HEK293 (cell line): ENCODE measurements at regions not wholly inside any gene's neighbourhood (a gene's known extent, or its start where the extent isn't known, plus 50 kb on each side); places are given as distances from the start of the nearest gene placed in this dataset.
"Not testable (repeated sequence)": the region's sequence is repeated elsewhere in the genome, so short reads cannot be mapped to it uniquely, and the experiment has no call there.

ENCODE experiments used
- CTCF ChIA-PET: fragments of 350-600 bp; formaldehyde crosslinking; extraction: SDS; loops from one replicate; lab custom pipeline; 2021; ENCODE audit warnings: antibody characterized with exemption; lab: Yijun Ruan, JAX
- POLR2A ChIA-PET: fragments of 300-600 bp; formaldehyde crosslinking; extraction: SDS; loops from one replicate; lab custom pipeline; 2020; ENCODE audit warnings: antibody characterized with exemption, inconsistent platforms; lab: Yijun Ruan, JAX
- H3K27ac ChIP-seq: fragments of 200-500 bp; sonication (Bioruptor generic); 2 replicates; pipeline ENCODE4 v1.5.1; 2014; ENCODE audit warnings: low read depth, low read length, control low read depth, inconsistent platforms; ENCODE audit errors: extremely low read depth
- H3K36me3 ChIP-seq, 2 experiments: fragments of 200-500 bp in 1 of 2; sonication (Bioruptor generic) in 1 of 2; 1 replicate in 1 of 2; 2 replicates in 1 of 2; pipeline ENCODE4 v1.5.1; 2014 to 2017; ENCODE audit warnings: inconsistent platforms in 2 of 2, low read length in 2 of 2; ENCODE audit not compliant: control insufficient read depth in 2 of 2, insufficient read depth in 1 of 2
- H3K4me1 ChIP-seq: fragments of 200-500 bp; sonication (Bioruptor generic); 2 replicates; pipeline ENCODE4 v1.5.1; 2014; ENCODE audit warnings: mild to moderate bottlenecking, low read length, inconsistent platforms; ENCODE audit not compliant: control insufficient read depth, insufficient read depth
- H3K4me3 ChIP-seq: 2 replicates; pipeline ENCODE4 v1.5.1; 2011; ENCODE audit warnings: low read depth, mild to moderate bottlenecking, control low read depth, low read length, moderate library complexity
- H3K9me3 ChIP-seq: fragments of 200-500 bp; sonication (Bioruptor generic); 2 replicates; pipeline ENCODE4 v1.5.1; 2014; ENCODE audit warnings: low read depth, low read length, inconsistent platforms; ENCODE audit not compliant: control insufficient read depth, insufficient read depth
- GLI2 ChIP-seq: fragments of 450-650 bp; formaldehyde crosslinking; IDR thresholded peaks from 2 replicates; pipeline ENCODE4; 2017; ENCODE audit warnings: missing biosample characterization, missing genetic modification characterization, low read depth, borderline replicate concordance
- GLIS2 ChIP-seq: fragments of 450-650 bp; formaldehyde crosslinking; IDR thresholded peaks from 2 replicates; pipeline ENCODE4 v1.5.1; 2016; ENCODE audit warnings: missing biosample characterization, missing genetic modification characterization
- MYNN ChIP-seq: fragments of 450-650 bp; formaldehyde crosslinking; IDR thresholded peaks from 2 replicates; pipeline ENCODE4 v1.5.1; 2016; ENCODE audit warnings: missing biosample characterization, missing genetic modification characterization, borderline replicate concordance
- MZF1 ChIP-seq: fragments of 450-650 bp; formaldehyde crosslinking; IDR thresholded peaks from 2 replicates; pipeline ENCODE4 v1.5.1; 2017; ENCODE audit warnings: missing biosample characterization, missing genetic modification characterization, borderline replicate concordance
- OSR2 ChIP-seq: fragments of 450-650 bp; formaldehyde crosslinking; IDR thresholded peaks from 2 replicates; pipeline ENCODE4 v1.5.1; 2016; ENCODE audit warnings: missing biosample characterization, missing genetic modification characterization
- ZBTB8A ChIP-seq: fragments of 450-650 bp; formaldehyde crosslinking; IDR thresholded peaks from 2 replicates; pipeline ENCODE4 v1.5.1; 2016; ENCODE audit warnings: missing biosample characterization, missing genetic modification characterization
- ZIC2 ChIP-seq: fragments of 450-650 bp; formaldehyde crosslinking; IDR thresholded peaks from 2 replicates; pipeline ENCODE4 v1.5.1; 2016; ENCODE audit warnings: missing biosample characterization, missing genetic modification characterization
- ZNF214 ChIP-seq: fragments of 450-650 bp; formaldehyde crosslinking; IDR thresholded peaks from 2 replicates; pipeline ENCODE4 v1.5.1; 2017; ENCODE audit warnings: missing biosample characterization, mild to moderate bottlenecking, missing genetic modification characterization, borderline replicate concordance
- ZNF239 ChIP-seq: fragments of 450-650 bp; formaldehyde crosslinking; IDR thresholded peaks from 2 replicates; pipeline ENCODE4 v1.5.1; 2016; ENCODE audit warnings: missing biosample characterization, missing genetic modification characterization
- ZNF549 ChIP-seq: fragments of 450-650 bp; IDR thresholded peaks from 2 replicates; pipeline ENCODE4 v1.5.1; 2018; ENCODE audit warnings: missing biosample characterization, missing genetic modification characterization, mild to moderate bottlenecking, inconsistent platforms, moderate library complexity
- ZNF624 ChIP-seq: fragments of 450-650 bp; formaldehyde crosslinking; IDR thresholded peaks from 2 replicates; pipeline ENCODE4 v1.5.1; 2017; ENCODE audit warnings: missing biosample characterization, missing genetic modification characterization
- ZNF747 ChIP-seq: fragments of 450-650 bp; formaldehyde crosslinking; IDR thresholded peaks from 2 replicates; pipeline ENCODE4 v1.5.1; 2016; ENCODE audit warnings: missing biosample characterization, missing genetic modification characterization
- TF ChIP-seq, protein P1 (sequence below): fragments of 450-650 bp; formaldehyde crosslinking; IDR thresholded peaks from 2 replicates; pipeline ENCODE4 v1.5.1; 2017; ENCODE audit warnings: missing biosample characterization, missing genetic modification characterization
- TF ChIP-seq, protein P2 (sequence below): fragments of 450-650 bp; formaldehyde crosslinking; IDR thresholded peaks from 2 replicates; pipeline ENCODE4 v1.5.1; 2017; ENCODE audit warnings: missing biosample characterization, mild to moderate bottlenecking, missing genetic modification characterization, moderate library complexity

DNA sequence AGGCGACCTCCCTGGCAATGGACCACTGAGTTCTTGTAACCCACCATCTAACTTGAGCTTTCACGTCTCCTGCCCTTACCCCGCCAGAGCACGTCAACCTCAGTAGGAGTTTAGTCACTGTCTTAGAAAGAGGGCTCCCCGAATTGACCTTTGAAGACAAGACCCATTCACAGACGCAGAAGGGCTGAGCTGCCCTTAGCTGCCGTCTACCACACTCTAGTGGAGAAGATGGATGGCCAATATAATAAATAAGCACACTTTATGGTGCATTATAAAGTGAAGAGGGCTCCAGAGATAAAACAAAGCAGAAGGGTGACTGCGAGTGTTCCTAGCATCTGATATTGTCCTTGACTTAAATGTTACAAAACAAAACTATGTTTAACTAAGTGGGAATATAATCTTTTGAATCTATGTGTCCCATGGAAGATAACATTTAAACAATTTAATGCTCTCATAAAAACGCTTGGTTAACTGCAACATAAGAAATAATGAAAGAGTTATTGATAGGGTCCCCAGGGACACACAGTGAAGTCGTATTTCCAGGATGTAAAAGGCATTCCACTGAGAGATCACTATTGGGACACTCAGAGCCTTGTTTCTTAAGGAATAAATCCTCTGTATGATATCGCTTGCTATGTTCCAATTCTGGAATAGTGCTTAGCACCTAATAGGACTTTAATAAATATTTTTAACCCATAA is 261.1 kb downstream of the THBS2 start:
- TF ChIP-seq MYNN (tag by site-specific recombination) (no peak), OSR2 (tag by site-specific recombination) (0 out of 2 replicates have a peak, but pooled peaks have one; percentile 21)
- TF ChIP-seq, protein P1, sequence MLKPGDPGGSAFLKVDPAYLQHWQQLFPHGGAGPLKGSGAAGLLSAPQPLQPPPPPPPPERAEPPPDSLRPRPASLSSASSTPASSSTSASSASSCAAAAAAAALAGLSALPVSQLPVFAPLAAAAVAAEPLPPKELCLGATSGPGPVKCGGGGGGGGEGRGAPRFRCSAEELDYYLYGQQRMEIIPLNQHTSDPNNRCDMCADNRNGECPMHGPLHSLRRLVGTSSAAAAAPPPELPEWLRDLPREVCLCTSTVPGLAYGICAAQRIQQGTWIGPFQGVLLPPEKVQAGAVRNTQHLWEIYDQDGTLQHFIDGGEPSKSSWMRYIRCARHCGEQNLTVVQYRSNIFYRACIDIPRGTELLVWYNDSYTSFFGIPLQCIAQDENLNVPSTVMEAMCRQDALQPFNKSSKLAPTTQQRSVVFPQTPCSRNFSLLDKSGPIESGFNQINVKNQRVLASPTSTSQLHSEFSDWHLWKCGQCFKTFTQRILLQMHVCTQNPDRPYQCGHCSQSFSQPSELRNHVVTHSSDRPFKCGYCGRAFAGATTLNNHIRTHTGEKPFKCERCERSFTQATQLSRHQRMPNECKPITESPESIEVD (tag by site-specific recombination): 0 out of 2 replicates have a peak, but pooled peaks have one; percentile 28
- CTCF ChIA-PET: interaction anchor here (0.6 kb wide), 3 partner anchors 104 to 710 kb away, joined by 3 to 4 read pairs (median 3); no protein-coding TSS in a partner anchor

DNA sequence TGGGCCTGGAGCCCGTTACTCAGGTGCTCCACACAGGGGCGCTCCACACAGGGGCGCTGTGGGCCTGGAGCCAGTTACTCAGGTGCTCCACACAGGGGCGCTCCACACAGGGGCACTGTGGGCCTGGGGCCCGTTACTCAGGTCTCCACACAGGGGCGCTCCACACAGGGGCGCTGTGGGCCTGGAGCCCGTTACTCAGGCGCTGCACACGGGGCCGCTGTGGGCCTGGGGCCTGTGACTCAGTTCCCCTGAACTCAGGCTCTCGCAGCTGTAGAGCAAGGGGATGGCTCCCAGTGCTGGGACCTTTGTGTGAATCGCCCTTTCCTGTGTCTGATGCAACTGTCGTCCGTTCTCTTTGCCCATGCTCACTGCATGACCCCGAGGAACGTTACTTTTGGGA is 262.0 kb downstream of the THBS2 start:
- CTCF ChIA-PET, H3K27ac ChIP-seq, H3K4me1 ChIP-seq, POLR2A ChIA-PET, H3K4me3 ChIP-seq, H3K9me3 ChIP-seq, H3K36me3 ChIP-seq: not testable (repeated sequence)

More for the DNA sequence above, 261.1 kb downstream of the THBS2 start:
- H3K9me3 ChIP-seq: no peaks in the 10 kb centered on the region
- POLR2A ChIA-PET: no interaction called here
- no peaks in the 10 kb centered on the region for H3K36me3 ChIP-seq
- 0 out of 2 replicates have a peak, but pooled peaks cover 3% of the 10 kb centered on the region for H3K4me1 ChIP-seq
- H3K4me3 ChIP-seq: no peak overlapping the region
- H3K27ac ChIP-seq: no peak overlapping the region

DNA sequence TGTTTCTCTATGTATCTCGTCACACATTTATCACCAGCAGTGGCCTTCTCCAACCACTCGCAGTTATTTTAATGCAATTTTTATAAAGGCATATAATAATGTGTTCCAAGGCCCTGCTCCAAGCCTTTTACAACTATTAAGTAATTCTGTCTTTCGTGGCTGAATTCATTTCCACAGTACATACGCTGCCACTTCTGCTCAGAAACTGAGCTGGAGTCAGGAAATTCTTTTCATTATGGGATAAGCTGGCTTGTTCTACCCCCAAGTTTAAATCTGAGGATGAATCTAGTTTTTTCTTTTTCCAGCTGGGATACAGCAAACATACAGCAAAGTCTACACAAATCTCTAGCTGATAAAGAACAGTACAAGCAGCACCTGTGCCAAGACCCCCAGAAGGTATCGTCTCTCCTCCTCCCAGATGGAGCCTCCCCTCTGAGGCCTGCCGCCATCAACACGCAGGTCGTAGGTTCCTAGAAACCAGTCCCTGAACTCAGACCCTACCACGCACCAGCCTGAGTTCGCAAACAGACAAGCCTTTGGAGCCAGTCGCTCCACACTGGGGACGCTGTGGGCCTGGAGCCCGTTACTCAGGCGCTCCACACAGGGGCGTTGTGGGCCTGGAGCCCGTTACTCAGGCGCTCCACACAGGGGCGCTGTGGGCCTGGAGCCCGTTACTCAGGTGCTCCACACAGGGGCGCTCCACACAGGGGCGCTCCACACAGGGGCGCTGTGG is 263.5 kb downstream of the THBS2 start:
- Histone ChIP-seq H3K9me3 (no peaks in the 10 kb centered on the region), H3K36me3 (no peaks in the 10 kb centered on the region), H3K4me1 (0 out of 2 replicates have a peak, but pooled peaks cover 3% of the 10 kb centered on the region), H3K4me3 (no peak overlapping the region), H3K27ac (no peak overlapping the region)
- POLR2A ChIA-PET: no interaction called here
- CTCF ChIA-PET: no interaction called here
- no peak for TF ChIP-seq ZBTB8A (tag by site-specific recombination)
- TF ChIP-seq ZNF214 (tag by site-specific recombination): no peak
- TF ChIP-seq, protein P2, sequence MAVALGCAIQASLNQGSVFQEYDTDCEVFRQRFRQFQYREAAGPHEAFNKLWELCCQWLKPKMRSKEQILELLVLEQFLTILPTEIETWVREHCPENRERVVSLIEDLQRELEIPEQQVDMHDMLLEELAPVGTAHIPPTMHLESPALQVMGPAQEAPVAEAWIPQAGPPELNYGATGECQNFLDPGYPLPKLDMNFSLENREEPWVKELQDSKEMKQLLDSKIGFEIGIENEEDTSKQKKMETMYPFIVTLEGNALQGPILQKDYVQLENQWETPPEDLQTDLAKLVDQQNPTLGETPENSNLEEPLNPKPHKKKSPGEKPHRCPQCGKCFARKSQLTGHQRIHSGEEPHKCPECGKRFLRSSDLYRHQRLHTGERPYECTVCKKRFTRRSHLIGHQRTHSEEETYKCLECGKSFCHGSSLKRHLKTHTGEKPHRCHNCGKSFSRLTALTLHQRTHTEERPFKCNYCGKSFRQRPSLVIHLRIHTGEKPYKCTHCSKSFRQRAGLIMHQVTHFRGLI (tag by site-specific recombination): no peak
- TF ChIP-seq ZNF747 (tag by site-specific recombination): no peak
- TF ChIP-seq ZNF624 (tag by site-specific recombination): no peak
- no peak for TF ChIP-seq GLI2 (tag by site-specific recombination)
- TF ChIP-seq ZNF239: no peak
- TF ChIP-seq ZIC2: no peak

DNA sequence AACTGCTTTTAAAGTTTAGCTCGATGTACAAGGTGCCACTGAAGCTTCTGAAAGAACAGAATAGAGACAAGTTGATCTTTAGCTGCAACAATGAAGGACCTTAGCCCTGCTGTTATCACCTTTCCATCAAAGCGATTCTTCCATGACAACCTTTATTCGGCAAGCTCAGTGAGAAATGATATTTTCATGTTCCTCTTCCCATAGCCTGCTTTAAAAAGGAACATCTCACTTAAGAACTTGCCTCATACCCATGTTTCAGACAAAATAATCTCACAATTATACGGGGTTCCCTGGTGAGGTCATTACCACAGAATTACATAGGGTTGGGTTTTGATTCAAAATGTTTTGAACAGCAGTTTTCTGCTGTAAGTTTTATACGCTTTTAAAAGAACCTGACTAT is 264.2 kb downstream of the THBS2 start:
- no peak overlapping the region for H3K4me3 ChIP-seq
- H3K9me3 ChIP-seq: no peaks in the 10 kb centered on the region
- H3K4me1 ChIP-seq: 0 out of 2 replicates have a peak, but pooled peaks cover 3% of the 10 kb centered on the region
- POLR2A ChIA-PET: no interaction called here
- no peak overlapping the region for H3K27ac ChIP-seq
- TF ChIP-seq ZNF549 (tag by site-specific recombination) (no peak), MZF1 (tag by site-specific recombination) (no peak), ZBTB8A (tag by site-specific recombination) (no peak), GLIS2 (tag by site-specific recombination) (no peak)
- CTCF ChIA-PET: interaction anchor here (0.6 to 1.2 kb wide), 3 partner anchors 21 to 136 kb away, joined by 3 to 5 read pairs (median 3); no protein-coding TSS in a partner anchor
- no peaks in the 10 kb centered on the region for H3K36me3 ChIP-seq
